H1 (cell line): ENCODE measurements at regions not wholly inside any gene's neighbourhood (a gene's known extent, or its start where the extent isn't known, plus 50 kb on each side); places are given as distances from the start of the nearest gene placed in this dataset.

ENCODE experiments used
- CBX5 ChIP-seq: fragments of 300-800, 300-1000 bp; sonication (generic); IDR thresholded peaks from 2 replicates; pipeline ENCODE4 v1.7.1; 2016; ENCODE audit warnings: antibody characterized with exemption, low read length, low read depth
- CHD2 ChIP-seq: IDR thresholded peaks from 2 replicates; pipeline ENCODE4 v1.6.1; 2012; ENCODE audit warnings: low read length, improper control_type of control experiment
- E2F6 ChIP-seq: IDR thresholded peaks from 2 replicates; pipeline ENCODE4 v1.6.1; 2012; ENCODE audit warnings: inconsistent platforms
- NANOG ChIP-seq: IDR thresholded peaks from 2 replicates; pipeline ENCODE4 v1.6.1; 2011; ENCODE audit warnings: low read length, low read depth, mild to moderate bottlenecking, inconsistent platforms; ENCODE audit not compliant: insufficient read depth, poor library complexity, severe bottlenecking
- POLR2A ChIP-seq, 2 experiments: IDR thresholded peaks; 1 replicate in 1 of 2; 2 replicates in 1 of 2; pipeline ENCODE4 v1.6.1; 2011; ENCODE audit warnings: low read depth in 2 of 2, low read length in 2 of 2, mild to moderate bottlenecking in 2 of 2; ENCODE audit errors: control extremely low read depth in 1 of 2
- RBBP5 ChIP-seq: IDR thresholded peaks from 2 replicates; pipeline ENCODE4 v1.7.1; 2012; ENCODE audit warnings: low read depth, mild to moderate bottlenecking, inconsistent platforms, low read length, moderate library complexity, borderline replicate concordance
- RNF2 ChIP-seq: fragments of 200-900, 300-1000 bp; sonication (generic); IDR thresholded peaks from 2 replicates; pipeline ENCODE4 v1.7.1; 2016; ENCODE audit warnings: borderline replicate concordance, low read depth, mild to moderate bottlenecking, antibody characterized with exemption, low read length; ENCODE audit not compliant: poor library complexity, severe bottlenecking; ENCODE audit errors: missing control alignments
- SIN3A ChIP-seq, 2 experiments: IDR thresholded peaks in 1 of 2; conservative IDR thresholded peaks in 1 of 2; 2 replicates each; pipeline ENCODE4 v1.6.1; 2011 to 2012; ENCODE audit warnings: low read length in 2 of 2, improper control_type of control experiment in 1 of 2, low read depth in 1 of 2, mild to moderate bottlenecking in 1 of 2
- ZNF274 ChIP-seq: IDR thresholded peaks from 2 replicates; pipeline ENCODE4 v1.7.0; 2012; ENCODE audit warnings: low read length, borderline replicate concordance; ENCODE audit errors: extremely low read depth
- TF ChIP-seq, protein P1 (sequence below), 3 experiments: IDR thresholded peaks; 1 replicate in 2 of 3; 2 replicates in 1 of 3; pipeline versions ENCODE4 v1.5.1 to v1.6.1; 2011; ENCODE audit warnings: low read length in 3 of 3, mild to moderate bottlenecking in 3 of 3, inconsistent platforms in 2 of 3, low read depth in 1 of 3, moderate library complexity in 1 of 3; ENCODE audit not compliant: insufficient read depth in 1 of 3; ENCODE audit errors: control extremely low read depth in 1 of 3

- TF ChIP-seq, protein P1, sequence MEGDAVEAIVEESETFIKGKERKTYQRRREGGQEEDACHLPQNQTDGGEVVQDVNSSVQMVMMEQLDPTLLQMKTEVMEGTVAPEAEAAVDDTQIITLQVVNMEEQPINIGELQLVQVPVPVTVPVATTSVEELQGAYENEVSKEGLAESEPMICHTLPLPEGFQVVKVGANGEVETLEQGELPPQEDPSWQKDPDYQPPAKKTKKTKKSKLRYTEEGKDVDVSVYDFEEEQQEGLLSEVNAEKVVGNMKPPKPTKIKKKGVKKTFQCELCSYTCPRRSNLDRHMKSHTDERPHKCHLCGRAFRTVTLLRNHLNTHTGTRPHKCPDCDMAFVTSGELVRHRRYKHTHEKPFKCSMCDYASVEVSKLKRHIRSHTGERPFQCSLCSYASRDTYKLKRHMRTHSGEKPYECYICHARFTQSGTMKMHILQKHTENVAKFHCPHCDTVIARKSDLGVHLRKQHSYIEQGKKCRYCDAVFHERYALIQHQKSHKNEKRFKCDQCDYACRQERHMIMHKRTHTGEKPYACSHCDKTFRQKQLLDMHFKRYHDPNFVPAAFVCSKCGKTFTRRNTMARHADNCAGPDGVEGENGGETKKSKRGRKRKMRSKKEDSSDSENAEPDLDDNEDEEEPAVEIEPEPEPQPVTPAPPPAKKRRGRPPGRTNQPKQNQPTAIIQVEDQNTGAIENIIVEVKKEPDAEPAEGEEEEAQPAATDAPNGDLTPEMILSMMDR (IDR thresholded peaks at IDR 0.05; ENCODE audit: control extremely low read depth in 1 of 3, insufficient read depth in 1 of 3, low read depth in 1 of 3, low read length in 3 of 3): no peak
- TF ChIP-seq E2F6 (no peak), RNF2 (no peak), POLR2A (IDR thresholded peaks at IDR 0.05; ENCODE audit: control extremely low read depth in 1 of 2, low read depth in 2 of 2, low read length in 2 of 2) (no peak), ZNF274 (no peak), SIN3A (conservative IDR thresholded peaks at IDR 0.05 in 1 of 2, IDR thresholded peaks at IDR 0.05 in 1 of 2; ENCODE audit: low read depth in 1 of 2, low read length in 2 of 2) (no peak), CHD2 (no peak), CBX5 (no peak), NANOG (no peak), RBBP5 (no peak)
Measured at GRCh38 chr2:126503476-126503875, 152.5 kb upstream of the GYPC start.
